Lower leg skin (tissue), 4 donors: ENCODE measurements at regions not wholly inside any gene's neighbourhood (a gene's known extent, or its start where the extent isn't known, plus 50 kb on each side); places are given as distances from the start of the nearest gene placed in this dataset.

ENCODE experiments used
- DNase-seq, 2 donors: peaks; one replicate each; pipeline ENCODE4 v3.0.0-alpha.2; 2019; ENCODE audit warnings: low spot score in 2 of 2
- H3K4me3 ChIP-seq: fragments of 200-600 bp; sonication (generic); 2 replicates; pipeline ENCODE4 v1.5.1; 2017; ENCODE audit warnings: mild to moderate bottlenecking, low read depth; ENCODE audit not compliant: poor library complexity, severe bottlenecking
- POLR2A ChIP-seq, 2 donors: fragments of 450-650 bp; IDR thresholded peaks; one replicate each; pipeline ENCODE4 v1.6.1; 2016 to 2017; ENCODE audit warnings: antibody characterized with exemption in 2 of 2, mild to moderate bottlenecking in 1 of 2, moderate library complexity in 1 of 2
- WGBS, 2 donors: methylation state at CpG; one replicate each; pipeline ENCODE4 v1.1.5; 2018; 5-methylcytosine and 5-hydroxymethylcytosine counted together
- intact Hi-C: fragments of 100-400 bp; cut with DNase I; formaldehyde crosslinking; loops from one replicate; pipeline ENCODE4 v1.15.0; 2023; ENCODE audit warnings: low total_unique reads
- TF ChIP-seq, protein P1 (sequence below), 3 donors: fragments of 450-650 bp; IDR thresholded peaks; one replicate each; pipeline ENCODE4 v1.5.1; 2016; ENCODE audit warnings: antibody characterized with exemption in 3 of 3, mild to moderate bottlenecking in 3 of 3, moderate library complexity in 2 of 3

DNA sequence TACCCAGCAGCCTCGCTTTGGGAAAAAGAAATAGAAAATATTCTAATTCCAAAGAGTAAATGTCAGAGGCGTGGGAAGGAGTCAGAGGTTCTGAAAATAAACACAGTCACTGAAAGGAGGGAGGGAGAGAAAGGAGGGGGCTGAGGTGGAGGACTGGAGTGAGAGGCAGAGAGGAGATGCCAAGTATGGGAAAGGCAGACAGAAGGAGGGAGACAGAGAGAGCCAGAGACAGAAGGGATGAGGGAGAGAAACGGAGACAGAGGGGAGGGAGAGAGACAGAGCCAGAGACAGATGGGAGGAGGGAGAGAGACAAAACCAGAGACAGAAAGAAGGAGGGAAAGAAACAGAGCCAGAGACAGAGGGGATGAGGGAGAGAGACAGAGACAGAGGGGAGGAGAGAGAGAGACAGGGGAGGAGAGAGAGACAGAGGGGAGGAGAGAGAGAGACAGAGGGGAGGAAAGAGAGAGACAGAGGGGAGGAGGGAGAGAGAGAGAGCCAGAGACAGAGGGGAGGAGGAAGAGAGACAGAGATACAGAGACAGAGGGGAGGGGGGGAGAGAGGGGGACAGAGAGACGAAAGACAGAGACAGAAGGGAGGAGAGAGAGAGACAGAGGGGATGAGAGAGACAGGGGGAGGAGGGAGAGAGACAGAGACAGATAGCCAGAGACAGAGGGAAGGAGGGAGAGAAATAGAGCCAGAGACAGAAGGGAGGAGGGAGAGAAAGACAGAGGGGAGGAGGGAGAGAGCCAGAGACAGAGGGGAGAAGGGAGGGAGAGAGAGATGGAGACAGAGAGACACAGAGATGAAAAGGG, 525.5 kb downstream of the MATN1 start:
- DNase-seq: no peak
- intact Hi-C loops: no loop called here
- WGBS, 2 donors: 43 to 56% methylated on average over 4 of the region's 4 CpGs
- TF ChIP-seq POLR2A (IDR thresholded peaks at IDR 0.05): no peak
- TF ChIP-seq, protein P1, sequence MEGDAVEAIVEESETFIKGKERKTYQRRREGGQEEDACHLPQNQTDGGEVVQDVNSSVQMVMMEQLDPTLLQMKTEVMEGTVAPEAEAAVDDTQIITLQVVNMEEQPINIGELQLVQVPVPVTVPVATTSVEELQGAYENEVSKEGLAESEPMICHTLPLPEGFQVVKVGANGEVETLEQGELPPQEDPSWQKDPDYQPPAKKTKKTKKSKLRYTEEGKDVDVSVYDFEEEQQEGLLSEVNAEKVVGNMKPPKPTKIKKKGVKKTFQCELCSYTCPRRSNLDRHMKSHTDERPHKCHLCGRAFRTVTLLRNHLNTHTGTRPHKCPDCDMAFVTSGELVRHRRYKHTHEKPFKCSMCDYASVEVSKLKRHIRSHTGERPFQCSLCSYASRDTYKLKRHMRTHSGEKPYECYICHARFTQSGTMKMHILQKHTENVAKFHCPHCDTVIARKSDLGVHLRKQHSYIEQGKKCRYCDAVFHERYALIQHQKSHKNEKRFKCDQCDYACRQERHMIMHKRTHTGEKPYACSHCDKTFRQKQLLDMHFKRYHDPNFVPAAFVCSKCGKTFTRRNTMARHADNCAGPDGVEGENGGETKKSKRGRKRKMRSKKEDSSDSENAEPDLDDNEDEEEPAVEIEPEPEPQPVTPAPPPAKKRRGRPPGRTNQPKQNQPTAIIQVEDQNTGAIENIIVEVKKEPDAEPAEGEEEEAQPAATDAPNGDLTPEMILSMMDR (IDR thresholded peaks at IDR 0.05): no peak
- H3K4me3 ChIP-seq: no peak overlapping the region

DNA sequence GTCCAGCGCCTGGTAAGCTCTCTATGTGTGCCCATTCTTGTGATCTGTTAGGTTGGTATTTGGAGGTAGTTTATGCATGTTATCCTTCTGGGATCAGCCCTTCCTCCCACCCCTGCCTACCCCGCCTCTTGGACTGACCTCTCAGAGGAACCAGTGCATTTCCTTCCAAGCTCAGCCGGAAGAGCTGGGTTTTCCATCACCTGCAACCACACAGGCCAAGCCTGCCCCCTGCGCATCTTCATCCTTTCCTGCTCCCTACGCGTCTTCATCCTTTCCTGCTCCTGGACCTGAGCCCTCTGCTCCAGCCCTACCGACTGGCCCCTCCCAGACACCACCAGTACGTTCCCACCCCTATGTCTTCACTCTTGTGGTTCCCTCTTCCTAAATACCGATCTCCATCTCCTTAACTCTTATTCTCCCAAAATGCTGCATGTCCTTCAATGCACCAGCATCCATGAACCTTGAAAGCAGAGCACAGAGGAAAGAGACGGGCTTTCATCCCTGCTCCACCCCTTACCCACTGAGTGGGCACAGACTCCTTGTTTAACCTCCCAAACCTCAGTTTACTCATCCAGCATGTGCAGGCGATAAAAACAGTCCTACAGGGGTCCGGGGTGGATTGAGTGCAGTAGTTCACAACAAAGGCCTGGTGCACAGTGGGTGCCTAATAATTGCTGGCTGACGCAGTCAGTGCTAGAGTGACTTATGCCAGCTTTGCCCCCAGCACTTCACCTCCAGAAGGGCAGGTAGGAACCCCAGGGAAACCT, 526.3 kb downstream of the MATN1 start:
- intact Hi-C loops: no loop called here
- WGBS, 2 donors: 65 to 71% methylated on average over 13 of the region's 13 CpGs
- no peak overlapping the region for H3K4me3 ChIP-seq
- DNase-seq: no peak
- TF ChIP-seq POLR2A (IDR thresholded peaks at IDR 0.05): no peak
- TF ChIP-seq, protein P1 (IDR thresholded peaks at IDR 0.05): no peak

DNA sequence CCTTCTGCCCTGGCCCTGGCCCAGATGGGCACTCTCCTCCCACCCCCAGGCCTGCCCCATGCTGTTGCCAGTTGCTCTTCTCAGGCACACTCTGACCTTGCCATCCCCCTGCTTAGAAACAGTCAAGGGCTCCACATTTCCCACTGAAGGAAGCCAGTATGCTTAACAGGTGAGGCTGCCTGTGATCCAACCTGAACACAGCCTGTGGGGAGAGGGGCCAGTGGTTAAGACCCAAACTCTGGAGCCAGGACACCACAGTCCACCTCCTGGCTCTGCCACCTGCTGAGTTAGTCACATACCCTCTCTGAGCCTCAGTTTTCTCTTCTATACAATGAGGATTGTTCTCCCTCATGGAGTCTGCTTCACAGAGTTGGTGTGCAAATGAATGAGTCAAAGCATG, 526.9 kb downstream of the MATN1 start:
- intact Hi-C loops: no loop called here
- no peak for DNase-seq
- H3K4me3 ChIP-seq: no peak overlapping the region
- TF ChIP-seq, protein P1 (IDR thresholded peaks at IDR 0.05): no peak
- TF ChIP-seq POLR2A (IDR thresholded peaks at IDR 0.05): no peak

DNA sequence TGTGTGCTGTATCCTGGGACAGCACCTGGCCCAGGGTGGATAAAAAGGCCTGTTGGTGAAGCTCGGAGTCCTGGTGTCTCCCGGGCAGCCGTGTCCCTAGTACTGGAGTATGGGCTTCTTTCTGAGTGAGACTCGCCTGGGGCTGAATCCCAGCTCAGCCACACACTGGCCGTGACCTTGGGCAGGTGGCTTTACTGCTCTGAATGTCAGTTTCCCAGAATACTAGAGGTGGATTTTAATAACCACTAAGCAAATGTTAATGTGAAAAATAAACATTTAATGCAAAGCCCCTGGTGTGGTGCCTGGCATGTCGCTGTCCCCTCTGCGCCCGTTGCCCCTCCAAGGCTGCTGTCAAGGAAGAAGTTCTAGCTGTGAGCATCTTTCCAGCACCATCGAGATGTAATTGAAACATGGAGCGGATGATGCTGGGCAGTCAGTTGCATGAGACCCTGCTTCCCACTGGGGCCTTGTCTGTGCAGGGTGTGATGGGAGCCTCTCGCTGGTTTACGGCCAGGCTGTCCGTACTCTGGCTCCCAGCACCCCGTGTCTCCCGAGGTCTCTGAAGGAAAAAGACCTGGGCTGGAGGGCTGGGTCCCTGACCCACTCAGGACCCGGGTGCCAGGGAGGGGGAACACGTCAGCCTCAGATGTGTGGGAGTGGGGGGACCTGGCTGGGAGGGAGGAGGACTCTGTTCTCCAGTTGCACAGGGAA, 527.8 kb downstream of the MATN1 start:
- 83 to 90% methylated on average over 17 of the region's 17 CpGs for WGBS, 2 donors
- TF ChIP-seq, protein P1 (IDR thresholded peaks at IDR 0.05): no peak
- TF ChIP-seq POLR2A (IDR thresholded peaks at IDR 0.05): no peak
- H3K4me3 ChIP-seq: no peak overlapping the region
- intact Hi-C loops: no loop called here
- no peak for DNase-seq

DNA sequence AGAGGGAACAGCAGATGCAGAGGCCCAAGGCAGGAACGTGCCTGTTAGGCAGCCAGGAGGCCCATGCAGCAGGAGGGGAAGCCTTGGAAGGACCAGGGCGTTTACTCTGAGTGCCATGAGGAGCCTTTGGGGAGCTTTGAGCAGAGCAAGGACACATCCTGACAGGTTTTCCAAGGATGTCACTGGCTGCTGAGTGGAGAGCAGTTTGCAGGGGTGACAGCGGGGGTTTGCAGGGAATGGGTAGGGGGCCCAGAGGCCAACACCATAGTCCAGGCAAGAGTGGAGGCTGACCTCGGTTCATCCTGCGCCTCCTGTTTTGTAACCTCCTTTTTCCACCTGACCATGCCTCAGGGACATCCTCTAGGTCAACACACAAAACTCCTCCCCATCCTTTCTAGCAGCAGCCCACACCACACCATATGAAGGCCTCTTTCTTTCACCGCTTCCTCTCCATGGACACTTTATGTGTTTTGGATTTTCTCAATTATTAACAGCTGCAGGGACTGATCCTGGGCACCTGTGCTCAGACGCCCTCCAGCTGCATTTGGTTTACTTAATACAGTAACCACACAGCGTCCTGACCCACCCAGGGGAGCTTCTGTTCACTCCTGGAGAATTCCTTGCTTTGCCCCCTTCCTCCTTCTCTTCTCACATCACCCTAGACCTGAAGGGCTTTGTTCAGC, 528.5 kb downstream of the MATN1 start:
- no peak overlapping the region for H3K4me3 ChIP-seq
- intact Hi-C loops: no loop called here
- 77% methylated on average over 8 of the region's 8 CpGs for WGBS, 2 donors
- TF ChIP-seq, protein P1 (IDR thresholded peaks at IDR 0.05): no peak
- no peak for TF ChIP-seq POLR2A (IDR thresholded peaks at IDR 0.05)
- DNase-seq: no peak
